Esophagus squamous epithelium (tissue), 4 donors: ENCODE measurements at regions not wholly inside any gene's neighbourhood (a gene's known extent, or its start where the extent isn't known, plus 50 kb on each side); places are given as distances from the start of the nearest gene placed in this dataset.

Experiments used
- POLR2A ChIP-seq, 4 donors: fragments of 450-650 bp; IDR thresholded peaks; one replicate each; pipeline ENCODE4 v1.6.1; 2017; ENCODE audit warnings: antibody characterized with exemption in 4 of 4, mild to moderate bottlenecking in 4 of 4, moderate library complexity in 3 of 4
- TF ChIP-seq, protein P1 (sequence below), 6 experiments: fragments of 450-650 bp in 4 of 6; fragments of 200-600 bp in 2 of 6; sonication (generic) in 2 of 6; IDR thresholded peaks; one replicate each; pipeline ENCODE4 v1.5.1; 2016 to 2019; ENCODE audit warnings: antibody characterized with exemption in 6 of 6, mild to moderate bottlenecking in 4 of 6, moderate library complexity in 4 of 6

- TF ChIP-seq, protein P1, sequence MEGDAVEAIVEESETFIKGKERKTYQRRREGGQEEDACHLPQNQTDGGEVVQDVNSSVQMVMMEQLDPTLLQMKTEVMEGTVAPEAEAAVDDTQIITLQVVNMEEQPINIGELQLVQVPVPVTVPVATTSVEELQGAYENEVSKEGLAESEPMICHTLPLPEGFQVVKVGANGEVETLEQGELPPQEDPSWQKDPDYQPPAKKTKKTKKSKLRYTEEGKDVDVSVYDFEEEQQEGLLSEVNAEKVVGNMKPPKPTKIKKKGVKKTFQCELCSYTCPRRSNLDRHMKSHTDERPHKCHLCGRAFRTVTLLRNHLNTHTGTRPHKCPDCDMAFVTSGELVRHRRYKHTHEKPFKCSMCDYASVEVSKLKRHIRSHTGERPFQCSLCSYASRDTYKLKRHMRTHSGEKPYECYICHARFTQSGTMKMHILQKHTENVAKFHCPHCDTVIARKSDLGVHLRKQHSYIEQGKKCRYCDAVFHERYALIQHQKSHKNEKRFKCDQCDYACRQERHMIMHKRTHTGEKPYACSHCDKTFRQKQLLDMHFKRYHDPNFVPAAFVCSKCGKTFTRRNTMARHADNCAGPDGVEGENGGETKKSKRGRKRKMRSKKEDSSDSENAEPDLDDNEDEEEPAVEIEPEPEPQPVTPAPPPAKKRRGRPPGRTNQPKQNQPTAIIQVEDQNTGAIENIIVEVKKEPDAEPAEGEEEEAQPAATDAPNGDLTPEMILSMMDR (IDR thresholded peaks at IDR 0.05): no peak
- no peak for TF ChIP-seq POLR2A (IDR thresholded peaks at IDR 0.05)
These were observed 103.5 kb upstream of the HS3ST3A1 start for GRCh38 chr17:13705221-13705620.
